GM21737 (cell line): ENCODE measurements at regions not wholly inside any gene's neighbourhood (a gene's known extent, or its start where the extent isn't known, plus 50 kb on each side); places are given as distances from the start of the nearest gene placed in this dataset.
"Not testable (repeated sequence)": the region's sequence is repeated elsewhere in the genome, so short reads cannot be mapped to it uniquely, and the experiment has no call there.

Experiments
- ATAC-seq: cut with Tn5 transposase; IDR thresholded peaks from one replicate; pipeline ENCODE4 v1.9.1; 2021; ENCODE audit warnings: mild to moderate bottlenecking, moderate library complexity; ENCODE audit not compliant: unreplicated experiment

DNA sequence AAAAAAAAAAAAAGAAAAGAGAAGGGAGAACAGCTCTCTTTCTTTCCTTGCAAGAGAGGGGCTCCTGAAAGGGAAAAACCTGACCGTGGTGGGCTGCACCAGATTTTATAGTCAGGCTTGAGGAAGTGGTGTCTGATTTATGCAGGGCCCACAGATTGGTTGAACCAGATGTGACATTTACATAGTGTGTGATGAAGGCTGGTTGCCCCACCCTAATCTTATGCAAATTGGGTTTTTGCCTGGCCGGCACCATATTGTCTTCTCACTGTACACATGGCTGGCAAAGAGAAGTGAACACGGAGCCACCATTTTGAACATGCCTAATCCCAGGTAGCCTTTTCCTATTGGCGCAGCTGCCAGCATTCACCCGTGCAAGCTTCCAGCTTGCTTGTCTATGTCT is 154.4 kb downstream of the OXSM start:
- ATAC-seq = no peak

DNA sequence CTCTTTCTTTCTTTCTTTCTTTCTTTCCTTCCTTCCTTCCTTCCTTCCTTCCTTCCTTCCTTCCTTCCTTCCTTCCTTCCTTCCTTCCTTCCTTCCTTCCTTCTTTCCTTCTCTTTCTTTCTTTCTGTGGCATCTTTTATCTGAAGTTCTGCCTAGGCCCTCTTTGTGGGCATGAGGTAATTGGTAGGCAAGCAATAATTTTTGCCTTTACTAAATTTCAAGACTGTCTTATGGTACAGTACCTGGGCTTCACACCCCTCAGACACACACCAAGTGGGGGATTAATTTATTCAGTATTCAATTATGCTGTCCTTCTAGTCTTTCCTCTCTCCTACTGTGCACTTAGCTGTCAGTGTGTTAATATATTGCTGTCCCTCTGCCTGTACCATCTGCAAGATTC is 155.5 kb downstream of the OXSM start:
- ATAC-seq = no peak

DNA sequence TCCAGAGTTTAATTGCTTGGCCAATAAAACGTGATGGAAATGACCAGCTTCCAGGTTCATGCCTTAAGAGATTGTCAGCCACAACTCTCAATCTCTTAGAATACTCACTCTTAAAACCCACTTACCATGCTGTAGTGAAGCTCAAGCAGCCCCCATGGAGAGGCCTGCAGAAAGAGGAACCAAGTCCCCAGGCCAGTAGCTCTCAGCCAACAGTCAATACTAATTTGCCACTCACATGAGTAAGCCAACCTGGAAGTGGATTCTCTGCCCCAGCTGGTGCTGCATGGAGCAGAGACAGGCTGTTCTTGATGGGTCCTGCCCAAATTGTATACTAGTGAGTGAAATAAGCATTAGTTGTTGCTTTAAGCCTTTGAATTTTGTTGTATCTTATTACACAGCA is 155.9 kb downstream of the OXSM start:
- no peak for ATAC-seq

DNA sequence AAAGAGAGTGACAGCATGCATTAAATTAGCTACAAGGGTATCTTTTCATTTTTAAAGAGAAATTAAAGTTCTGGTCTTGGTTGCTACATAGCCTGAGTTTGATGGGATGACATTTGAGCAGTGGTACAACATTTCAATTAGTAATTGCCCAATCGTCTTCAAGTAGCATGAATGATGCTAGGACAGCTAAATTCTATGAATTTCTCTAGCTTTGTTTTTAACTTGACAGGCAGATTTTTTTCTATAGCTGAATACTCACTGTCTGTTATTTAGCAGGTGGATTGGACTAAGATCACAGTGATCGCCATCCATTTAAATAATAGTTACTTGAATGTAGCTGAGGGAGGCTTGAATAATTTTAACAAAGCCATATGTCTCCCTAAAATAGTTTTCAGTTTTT is 162.2 kb downstream of the OXSM start:
- ATAC-seq = no peak

DNA sequence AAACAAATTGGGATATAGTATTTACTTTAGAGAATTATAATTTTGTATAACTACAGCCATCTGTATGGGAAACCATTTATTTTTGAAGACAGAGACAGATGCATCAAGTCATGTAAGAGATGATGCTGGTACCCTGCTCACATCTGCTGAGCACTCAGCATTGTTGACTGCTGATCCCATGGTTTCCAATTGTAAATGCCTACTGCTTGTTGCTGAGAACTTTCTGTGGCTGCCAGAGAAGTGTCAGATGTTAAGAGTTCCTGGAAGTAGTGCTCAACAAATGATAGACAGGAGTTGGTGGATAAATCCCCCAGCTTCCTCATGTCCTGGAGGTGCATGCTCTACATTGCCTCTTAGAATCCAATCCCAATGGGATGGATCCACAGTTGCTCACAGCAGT is 167.1 kb downstream of the OXSM start:
- no peak for ATAC-seq

DNA sequence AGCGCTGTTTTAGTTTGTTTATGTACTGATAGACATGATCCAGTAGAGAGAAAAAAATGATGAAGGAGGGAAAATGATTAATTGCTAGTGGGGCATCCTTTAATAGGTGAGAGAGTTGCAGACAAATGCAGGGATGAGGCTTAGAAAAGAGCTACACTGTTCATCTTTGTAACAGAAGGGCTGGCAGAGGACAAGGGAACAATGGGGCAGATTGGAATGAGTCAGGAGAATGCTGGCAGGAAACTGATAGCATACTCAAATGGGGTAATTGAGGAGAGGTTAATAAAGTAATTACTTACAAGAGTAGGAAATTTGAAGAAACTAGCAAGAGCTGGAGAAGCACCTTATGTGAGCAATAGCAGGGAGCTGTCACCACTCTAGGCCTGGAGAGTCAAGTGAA is 170.9 kb downstream of the OXSM start:
- ATAC-seq = no peak

DNA sequence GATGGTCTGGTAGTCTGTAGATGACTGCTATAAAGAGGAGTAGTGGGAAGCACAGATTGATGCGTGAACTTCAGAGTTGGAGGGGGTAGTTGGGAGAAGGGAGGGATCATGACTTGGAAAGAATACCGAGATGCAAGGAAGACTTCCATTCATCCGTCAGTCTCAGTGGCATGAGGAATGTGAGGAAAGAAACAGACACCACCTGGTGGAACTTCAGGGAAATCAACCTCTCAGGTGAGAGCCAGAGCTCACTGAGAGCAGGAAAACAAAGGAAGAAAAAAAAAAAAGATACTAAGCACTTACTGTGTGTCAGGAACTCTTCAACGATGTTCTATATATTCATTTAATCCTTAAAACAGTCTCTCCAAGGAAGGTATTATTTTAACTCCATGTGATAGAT is 172.4 kb downstream of the OXSM start:
- no peak for ATAC-seq

DNA sequence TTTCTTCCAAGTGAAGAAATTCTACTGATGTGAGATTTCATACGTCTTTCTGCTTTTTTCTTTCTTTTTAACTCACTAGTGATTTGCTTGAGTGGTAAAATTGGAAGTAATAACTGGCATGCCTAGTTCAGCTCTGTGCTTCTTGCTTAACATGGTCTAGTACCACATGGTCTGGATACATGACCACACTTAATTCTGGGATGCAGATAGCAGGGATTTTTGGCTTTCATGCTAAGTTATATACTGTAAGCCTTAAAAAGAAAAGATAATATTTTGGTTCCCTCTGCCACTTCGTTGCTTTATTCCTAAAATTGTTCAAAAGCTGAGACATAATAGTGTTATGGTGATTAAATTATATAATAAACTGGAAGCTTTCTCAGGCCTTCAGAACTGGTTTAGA is 174.3 kb downstream of the OXSM start:
- no peak for ATAC-seq

DNA sequence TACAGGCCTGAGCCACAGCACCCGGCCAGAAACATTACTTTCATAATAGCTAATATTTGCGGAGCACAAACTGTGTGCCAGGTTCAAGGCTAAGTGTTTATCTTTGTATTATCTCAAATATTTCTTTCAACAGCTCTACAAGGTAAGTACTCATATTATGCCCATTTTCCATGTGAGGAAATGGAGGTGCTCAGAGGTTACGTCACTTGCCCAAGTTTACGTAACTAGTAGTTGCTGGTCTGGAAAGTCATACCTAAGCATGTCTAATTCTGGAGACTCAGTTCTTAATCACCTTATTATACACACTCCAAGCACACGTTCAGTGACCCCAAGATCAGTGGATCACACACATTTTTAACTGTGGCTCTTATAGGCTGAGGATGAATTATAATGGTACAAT is 177.5 kb downstream of the OXSM start:
- ATAC-seq = no peak

DNA sequence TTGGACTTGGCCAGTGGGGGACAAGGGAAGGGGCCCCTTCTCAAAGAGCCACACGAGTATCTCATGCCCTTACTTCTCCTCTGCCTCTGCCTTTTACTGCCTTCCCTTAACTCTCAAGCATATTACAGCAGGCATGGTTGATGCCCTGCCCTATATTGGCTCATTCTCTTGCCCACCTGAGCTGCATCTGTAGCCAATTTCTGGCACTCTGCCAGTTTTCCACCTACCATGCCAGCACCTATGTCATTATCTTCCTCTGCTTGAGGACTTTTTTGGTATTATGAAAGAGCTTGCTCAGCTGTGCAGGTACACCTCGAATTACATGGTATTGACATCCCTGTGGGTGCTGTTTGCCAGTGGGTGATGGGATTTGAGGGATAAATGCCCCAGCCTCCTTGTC is 181.8 kb downstream of the OXSM start:
- no peak for ATAC-seq

DNA sequence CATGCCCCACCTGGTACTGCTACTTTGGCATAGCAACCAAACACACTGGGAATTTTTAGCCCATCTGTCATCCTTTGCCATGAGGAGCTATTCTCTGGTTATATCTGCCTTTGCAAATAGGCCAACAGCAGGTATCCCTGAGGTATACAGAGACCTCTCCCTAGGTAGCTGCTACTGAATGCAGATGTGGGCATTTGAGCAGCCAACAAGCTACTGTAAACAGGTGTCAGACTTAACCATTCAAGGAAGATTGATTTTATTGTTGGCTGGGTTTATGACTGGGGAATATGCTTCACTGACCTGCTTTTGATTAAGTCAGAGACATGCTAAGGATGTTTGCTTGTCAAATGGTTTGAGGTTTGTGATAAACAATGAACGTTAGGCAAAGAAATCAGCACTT is 183.2 kb downstream of the OXSM start:
- no peak for ATAC-seq

DNA sequence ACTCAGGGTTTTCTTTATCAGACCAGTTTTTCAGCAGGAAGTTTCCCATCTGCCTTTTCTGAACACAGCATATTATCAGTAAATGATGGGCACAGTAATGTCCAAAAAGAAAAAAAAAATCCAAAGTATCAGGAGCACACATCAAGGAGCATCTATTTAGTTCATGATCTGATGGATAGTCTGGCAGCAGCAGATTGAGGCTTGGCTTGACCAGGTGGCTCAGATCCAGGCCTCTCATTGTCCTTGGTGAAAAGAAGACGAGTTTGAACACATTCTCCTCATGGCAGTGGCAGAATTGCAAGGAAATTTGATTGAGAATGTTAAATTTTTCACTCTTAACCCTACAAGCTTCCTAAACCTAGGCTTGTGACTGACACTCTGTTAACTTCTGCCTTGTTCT is 192.9 kb downstream of the OXSM start:
- no peak for ATAC-seq

DNA sequence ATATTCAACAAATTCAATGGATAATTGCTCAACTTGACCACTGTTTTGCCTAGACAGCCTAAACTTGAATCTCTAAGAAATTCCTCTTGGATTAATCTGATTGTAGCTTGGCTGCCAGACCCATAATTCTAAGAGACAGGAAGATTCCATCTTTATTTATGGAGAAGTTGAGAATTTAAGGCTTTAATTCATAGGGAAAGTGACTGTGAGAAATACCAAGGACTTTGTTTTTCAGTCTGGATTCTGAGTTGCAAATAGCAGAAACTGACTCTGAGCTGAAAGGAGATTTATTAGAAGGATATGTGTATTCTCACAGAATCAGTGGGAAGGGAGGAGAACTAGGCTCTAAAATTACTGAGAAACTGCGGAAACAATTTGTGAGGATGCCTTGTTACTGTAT is 195.7 kb downstream of the OXSM start:
- no peak for ATAC-seq

DNA sequence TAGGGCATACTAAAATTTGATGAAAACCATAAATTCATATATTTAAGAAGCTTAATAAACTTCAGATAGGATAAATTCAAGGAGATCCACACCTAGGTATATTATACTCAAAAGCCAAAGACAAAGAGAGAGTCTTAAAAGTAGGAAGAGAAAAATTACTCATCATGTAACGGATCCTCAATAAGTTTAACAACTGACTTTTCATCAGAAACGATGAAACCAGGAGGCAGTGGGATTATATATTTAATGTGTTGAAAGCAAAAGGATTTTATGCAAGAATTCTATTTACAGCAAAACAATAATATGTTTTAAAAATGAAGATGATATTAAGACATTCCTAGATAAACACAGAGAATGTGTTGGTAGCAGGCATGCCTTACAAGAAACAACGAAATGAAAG is 202.7 kb downstream of the OXSM start:
- ATAC-seq = no peak

DNA sequence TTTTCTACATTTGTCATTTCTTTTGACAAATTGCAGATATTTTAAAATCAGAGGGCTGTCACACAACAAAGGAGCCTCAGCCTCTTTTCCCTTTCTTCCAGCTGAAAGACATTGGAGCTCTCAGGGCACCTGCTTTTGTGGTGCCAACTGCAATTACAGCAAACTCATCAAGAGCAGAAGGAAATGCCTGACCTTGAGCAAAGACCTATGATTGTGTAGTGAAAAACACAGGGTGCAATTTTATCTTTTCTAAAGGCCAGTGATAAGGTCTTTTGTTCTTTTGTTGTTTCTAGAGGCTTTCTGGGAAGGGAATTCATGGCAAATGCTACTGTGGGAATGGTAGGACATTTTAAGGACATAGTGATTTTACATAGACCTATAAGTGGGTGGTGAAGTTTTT is 214.3 kb downstream of the OXSM start:
- no peak for ATAC-seq

DNA sequence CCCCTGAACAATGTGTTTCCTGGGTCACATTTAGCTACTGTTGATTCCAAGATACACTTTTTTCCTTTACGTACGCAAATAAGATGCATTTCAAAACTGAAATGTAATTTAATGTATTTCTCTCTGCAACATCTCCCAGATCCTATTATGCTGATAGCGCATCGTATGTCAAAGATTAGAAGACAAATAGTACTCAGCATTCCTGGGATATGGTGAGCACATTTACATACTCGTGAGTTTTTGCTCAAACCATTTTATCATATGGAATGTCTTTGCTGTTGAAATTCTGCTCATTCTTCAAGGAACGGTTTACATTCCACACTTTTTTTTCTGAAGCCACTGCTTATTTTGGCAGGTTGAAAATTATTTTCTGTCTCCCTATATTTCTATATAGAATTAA is 221.4 kb downstream of the OXSM start:
- no peak for ATAC-seq

DNA sequence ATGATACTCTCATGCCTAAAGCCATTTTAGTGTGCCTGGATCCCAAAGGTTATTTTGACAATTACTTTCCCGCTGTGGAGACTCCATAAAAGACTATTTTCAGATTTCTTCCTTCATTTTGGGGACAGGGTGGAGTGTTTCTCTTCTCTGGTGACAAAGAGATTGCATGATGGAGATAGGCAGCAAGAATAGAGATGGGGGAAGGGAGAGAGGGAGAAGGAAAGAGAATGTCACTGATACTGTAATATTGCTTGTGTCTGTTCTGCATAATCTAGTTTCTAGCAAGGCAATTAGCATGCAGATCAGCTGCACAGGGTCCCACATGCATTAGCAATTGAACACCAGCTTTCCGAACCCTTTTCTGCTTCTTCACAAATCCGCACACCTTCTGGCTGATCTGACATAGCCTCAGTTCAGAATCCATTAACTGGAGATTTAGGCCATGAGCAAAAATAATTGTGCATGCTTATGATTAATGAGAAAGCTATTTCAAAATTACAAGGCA is 222.4 kb downstream of the OXSM start:
- no peak for ATAC-seq

DNA sequence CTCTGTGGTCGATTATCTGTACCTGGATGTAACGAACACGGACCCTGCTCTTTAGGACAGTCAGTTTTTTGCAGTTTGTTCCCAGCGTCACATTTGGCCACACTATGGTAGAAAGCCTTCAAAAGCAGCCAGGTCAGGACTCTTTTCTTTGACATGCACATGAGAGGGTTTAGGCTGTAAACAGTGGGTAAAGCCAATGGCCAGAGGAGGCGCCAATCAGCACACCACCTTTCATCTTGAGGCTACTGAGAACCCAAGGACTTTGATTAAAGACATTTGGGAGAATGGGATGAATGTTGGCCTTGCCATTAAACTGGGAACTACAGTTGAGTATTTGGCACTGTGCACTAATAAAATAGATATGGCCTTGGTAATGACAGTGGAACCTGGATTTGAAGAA is 225.9 kb downstream of the OXSM start:
- no peak for ATAC-seq

DNA sequence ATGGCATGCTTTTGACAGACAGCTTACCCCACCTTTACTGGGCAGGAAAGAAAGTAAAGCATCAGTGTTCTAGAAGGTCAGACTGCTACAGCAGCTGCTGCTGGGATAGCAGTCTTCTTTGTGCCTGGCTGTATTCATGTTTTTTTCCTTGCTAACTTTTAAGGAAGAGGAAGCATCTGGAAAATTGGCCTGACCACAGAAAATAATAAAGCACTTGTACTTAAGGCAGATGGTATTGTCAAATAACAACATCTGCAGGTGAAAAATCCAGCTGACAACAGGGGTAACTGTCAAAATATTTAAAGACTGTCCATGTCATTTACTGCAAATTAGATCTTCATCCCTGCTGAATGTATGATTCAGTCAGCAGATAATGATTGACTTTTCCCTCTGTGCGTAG is 229.0 kb downstream of the OXSM start:
- no peak for ATAC-seq

DNA sequence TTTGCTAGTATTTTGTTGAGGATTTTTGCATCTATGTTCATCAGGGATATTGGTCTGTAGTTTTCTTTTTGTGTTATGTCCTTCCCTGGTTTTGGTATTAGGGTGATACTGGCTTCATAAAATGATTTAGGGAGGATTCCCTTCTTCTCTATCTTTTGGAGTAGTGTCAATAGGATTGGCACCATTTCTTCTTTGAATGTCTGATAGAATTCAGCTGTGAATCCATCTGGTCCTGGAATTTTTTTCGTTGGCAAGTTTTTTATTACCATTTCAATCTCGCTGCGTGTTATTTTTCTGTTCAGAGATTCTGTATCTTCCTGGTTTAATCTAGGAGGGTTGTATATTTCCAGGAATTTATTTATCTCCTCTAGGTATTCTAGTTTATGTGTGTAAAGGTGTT is 234.3 kb downstream of the OXSM start:
- not testable (repeated sequence) for ATAC-seq

DNA sequence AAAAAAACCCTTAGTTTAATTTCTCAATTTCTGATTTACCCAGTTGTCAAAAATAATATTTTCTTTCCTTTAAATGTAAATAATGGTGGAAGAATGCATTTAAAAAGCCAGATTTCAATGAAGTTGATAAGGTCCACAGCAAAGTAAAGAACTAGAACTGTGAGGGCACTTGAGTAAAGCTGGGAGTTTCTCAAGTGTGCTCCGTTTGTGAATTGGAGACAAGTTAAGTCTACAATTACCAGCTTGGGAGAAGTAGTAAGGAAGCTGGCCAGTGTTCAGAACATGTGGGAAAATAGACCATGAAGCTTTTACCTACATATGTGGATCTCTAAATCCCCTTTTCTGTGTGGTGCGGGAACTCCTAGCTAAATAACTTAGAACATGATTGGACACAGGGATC is 239.4 kb downstream of the OXSM start:
- ATAC-seq = no peak

DNA sequence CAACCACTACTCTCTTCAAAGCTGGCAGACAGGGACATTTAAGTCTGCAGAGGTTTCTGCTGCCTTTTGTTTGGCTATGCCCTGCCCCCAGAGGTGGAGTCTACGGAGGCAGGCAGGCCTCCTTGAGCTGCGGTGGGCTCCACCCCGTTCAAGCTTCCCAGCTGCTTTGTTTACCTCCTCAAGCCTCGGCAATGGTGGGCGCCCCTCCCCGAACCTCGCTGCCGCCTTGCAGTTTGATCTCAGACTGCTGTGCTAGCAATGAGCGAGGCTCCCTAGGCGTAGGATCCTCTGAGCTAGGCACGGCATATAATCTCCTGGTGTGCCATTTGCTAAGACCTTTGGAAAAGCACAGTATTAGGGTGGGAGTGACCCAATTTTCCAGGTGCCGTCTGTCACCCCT is 252.2 kb downstream of the OXSM start:
- ATAC-seq = not testable (repeated sequence)

DNA sequence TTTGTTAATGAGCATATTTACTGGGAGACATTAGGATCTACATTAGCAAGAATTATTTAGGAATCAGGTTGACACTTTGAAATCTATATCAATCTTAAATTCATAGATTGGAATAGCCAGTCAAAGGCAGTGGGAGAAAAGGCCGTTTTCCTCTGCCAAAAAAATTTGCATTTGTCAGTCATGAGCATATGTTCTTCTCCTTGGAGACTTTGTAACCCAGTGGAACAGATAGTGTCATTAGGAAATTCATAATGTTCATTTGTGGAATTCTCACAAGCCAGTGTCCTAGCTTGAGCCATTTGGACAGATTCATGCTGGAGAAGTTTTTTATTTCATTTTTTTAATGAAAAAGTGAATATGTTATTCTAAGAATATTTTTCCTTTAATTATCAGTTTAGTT is 260.1 kb downstream of the OXSM start:
- no peak for ATAC-seq

DNA sequence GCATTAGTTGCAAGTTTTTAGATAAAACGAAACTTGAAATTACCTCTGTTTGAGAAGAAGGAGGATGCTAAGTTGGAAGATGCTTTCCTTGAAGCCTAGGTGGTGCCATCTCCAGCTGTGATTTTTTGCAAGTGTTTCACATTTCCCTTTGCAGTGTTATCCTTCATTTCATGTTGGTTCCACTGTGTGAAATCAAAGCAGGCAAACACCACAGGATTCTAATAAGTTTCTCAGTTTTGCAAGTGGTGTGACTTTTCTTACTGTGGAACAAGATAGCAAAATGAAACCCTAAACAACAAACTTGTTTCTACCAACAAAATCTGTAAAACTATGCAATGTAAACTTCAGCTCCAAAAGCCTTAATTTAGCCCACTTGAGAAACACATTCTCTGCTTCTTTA is 260.9 kb downstream of the OXSM start:
- no peak for ATAC-seq
